Ishikawa (cell line): ENCODE measurements at regions not wholly inside any gene's neighbourhood (a gene's known extent, or its start where the extent isn't known, plus 50 kb on each side); places are given as distances from the start of the nearest gene placed in this dataset.

ENCODE experiments used
- CEBPB ChIP-seq: IDR thresholded peaks from 2 replicates; pipeline ENCODE4 v1.6.1; 2012
- CREB1 ChIP-seq: IDR thresholded peaks from 2 replicates; pipeline ENCODE4 v1.6.1; 2012; ENCODE audit warnings: low read depth
- EGR1 ChIP-seq: IDR thresholded peaks from 2 replicates; pipeline ENCODE4 v1.6.1; 2012
- EP300 ChIP-seq: IDR thresholded peaks from 2 replicates; pipeline ENCODE4 v1.6.1; 2012; ENCODE audit warnings: borderline replicate concordance
- FOXM1 ChIP-seq: IDR thresholded peaks from 2 replicates; pipeline ENCODE4 v1.6.1; 2012; ENCODE audit warnings: low read depth, borderline replicate concordance
- MAX ChIP-seq: IDR thresholded peaks from 2 replicates; pipeline ENCODE4 v1.6.1; 2012
- NFIC ChIP-seq: IDR thresholded peaks from 2 replicates; pipeline ENCODE4 v1.6.1; 2012
- RAD21 ChIP-seq: IDR thresholded peaks from 2 replicates; pipeline ENCODE4 v1.6.1; 2012; ENCODE audit warnings: low read depth
- REST ChIP-seq: IDR thresholded peaks from 2 replicates; pipeline ENCODE4 v1.6.1; 2012; ENCODE audit warnings: low read depth, mild to moderate bottlenecking
- TAF1 ChIP-seq: IDR thresholded peaks from 2 replicates; pipeline ENCODE4 v1.6.1; 2012; ENCODE audit warnings: low read depth, mild to moderate bottlenecking
- TCF12 ChIP-seq: IDR thresholded peaks from 2 replicates; pipeline ENCODE4 v1.6.1; 2012; ENCODE audit warnings: low read depth
- TEAD4 ChIP-seq: IDR thresholded peaks from 2 replicates; pipeline ENCODE4 v1.6.1; 2012
- USF1 ChIP-seq: IDR thresholded peaks from 2 replicates; pipeline ENCODE4 v1.6.1; 2012
- YY1 ChIP-seq: IDR thresholded peaks from 2 replicates; pipeline ENCODE4 v1.6.1; 2012; ENCODE audit warnings: low read depth
- ZBTB7A ChIP-seq: IDR thresholded peaks from 2 replicates; pipeline ENCODE4 v1.6.1; 2012; ENCODE audit warnings: low read depth

- no peak for TF ChIP-seq MAX
- TF ChIP-seq YY1: no peak
- no peak for TF ChIP-seq CREB1
- TF ChIP-seq ZBTB7A: no peak
- TF ChIP-seq TAF1: no peak
- TF ChIP-seq FOXM1: no peak
- no peak for TF ChIP-seq TEAD4
- no peak for TF ChIP-seq NFIC
- TF ChIP-seq EP300: no peak
- TF ChIP-seq USF1: no peak
- TF ChIP-seq EGR1: no peak
- TF ChIP-seq REST: no peak
- no peak for TF ChIP-seq TCF12
- no peak for TF ChIP-seq RAD21
- TF ChIP-seq CEBPB: no peak
These were observed 745.5 kb upstream of the NRSN1 start for GRCh38 chr6:23380465-23380864.

GRCh38 chr6:23388086-23388783, 737.8 kb upstream of the NRSN1 start:
- no peak for TF ChIP-seq USF1
- no peak for TF ChIP-seq EP300
- TF ChIP-seq TAF1: no peak
- no peak for TF ChIP-seq FOXM1
- no peak for TF ChIP-seq CEBPB
- no peak for TF ChIP-seq ZBTB7A
- no peak for TF ChIP-seq EGR1
- no peak for TF ChIP-seq REST
- no peak for TF ChIP-seq CREB1
- TF ChIP-seq RAD21: no peak
- TF ChIP-seq TCF12: no peak
- TF ChIP-seq MAX: no peak
- no peak for TF ChIP-seq YY1
- TF ChIP-seq TEAD4: no peak

- TF ChIP-seq YY1 (no peak), CREB1 (no peak), FOXM1 (no peak), RAD21 (no peak), CEBPB (no peak), TEAD4 (no peak), NFIC (no peak), REST (no peak), TCF12 (no peak), TAF1 (no peak), EGR1 (no peak), MAX (no peak), EP300 (no peak), ZBTB7A (no peak), USF1 (no peak)
These were observed 736.6 kb upstream of the NRSN1 start for GRCh38 chr6:23389386-23389785.

- TF ChIP-seq USF1 (no peak), YY1 (no peak), CREB1 (no peak), TEAD4 (no peak), TAF1 (no peak), MAX (no peak), REST (no peak), CEBPB (no peak), ZBTB7A (no peak), FOXM1 (no peak), RAD21 (no peak), EGR1 (no peak), EP300 (no peak), NFIC (no peak), TCF12 (no peak)
These were observed 735.8 kb upstream of the NRSN1 start for GRCh38 chr6:23390221-23390620.
